GM23338 (cell line): ENCODE measurements at regions not wholly inside any gene's neighbourhood (a gene's known extent, or its start where the extent isn't known, plus 50 kb on each side); places are given as distances from the start of the nearest gene placed in this dataset.

Experiments
- ATAC-seq: fragments of 200-7000 bp; cut with Tn5 transposase; 3 replicates; pipeline ENCODE4 v1.9.1; 2020
- DNase-seq: peaks from one replicate; pipeline ENCODE4 v3.0.0-alpha.2; 2015; ENCODE audit warnings: low spot score
- H2AFZ ChIP-seq: fragments of 200-600 bp; sonication (generic); 2 replicates; pipeline ENCODE4 v1.8.0; 2016; ENCODE audit warnings: antibody characterized with exemption, mild to moderate bottlenecking, moderate library complexity
- H3F3A ChIP-seq: fragments of 200-600 bp; sonication (generic); replicated peaks from 2 replicates; pipeline ENCODE4 v1.8.0; 2017; ENCODE audit warnings: antibody characterized with exemption, mixed run types, low read depth
- H3K27ac ChIP-seq: fragments of 200-600 bp; sonication (generic); 2 replicates; pipeline ENCODE4 v1.6.1; 2016; ENCODE audit warnings: low read depth
- H3K27me3 ChIP-seq: fragments of 200-600 bp; sonication (generic); 2 replicates; pipeline ENCODE4 v1.8.0; 2016; ENCODE audit warnings: mild to moderate bottlenecking, mixed run types, moderate library complexity; ENCODE audit not compliant: insufficient read depth
- H3K36me3 ChIP-seq: fragments of 200-600 bp; sonication (generic); 2 replicates; pipeline ENCODE4 v1.8.0; 2016; ENCODE audit warnings: mild to moderate bottlenecking; ENCODE audit not compliant: insufficient read depth
- H3K4me1 ChIP-seq: fragments of 200-600 bp; sonication (generic); 2 replicates; pipeline ENCODE4 v1.8.0; 2016; ENCODE audit warnings: mild to moderate bottlenecking, moderate library complexity; ENCODE audit not compliant: insufficient read depth
- H3K4me2 ChIP-seq: fragments of 200-600 bp; sonication (generic); 2 replicates; pipeline ENCODE4 v1.7.1; 2017; ENCODE audit warnings: mixed run types
- H3K4me3 ChIP-seq: fragments of 200-600 bp; sonication (generic); 2 replicates; pipeline ENCODE4 v1.6.1; 2016; ENCODE audit warnings: mixed run types
- H3K79me2 ChIP-seq: fragments of 200-600 bp; sonication (generic); replicated peaks from 2 replicates; pipeline ENCODE4 v1.8.0; 2017; ENCODE audit warnings: mild to moderate bottlenecking; ENCODE audit not compliant: insufficient read depth
- H3K9me2 ChIP-seq: fragments of 200-600 bp; sonication (generic); 2 replicates; pipeline ENCODE4 v1.8.0; 2017; ENCODE audit not compliant: insufficient read depth
- H4K20me1 ChIP-seq: fragments of 200-600 bp; sonication (generic); replicated peaks from 2 replicates; pipeline ENCODE4 v1.8.0; 2017; ENCODE audit warnings: mild to moderate bottlenecking; ENCODE audit not compliant: insufficient read depth
- H3K27ac Mint-ChIP-seq: 2 replicates; pipeline ENCODE4 v1.8.0; 2020; ENCODE audit warnings: inconsistent platforms, mild to moderate bottlenecking, moderate library complexity, mixed read lengths
- H3K27me3 Mint-ChIP-seq: 3 replicates; pipeline ENCODE4 v1.8.0; 2022; ENCODE audit warnings: low read depth, mild to moderate bottlenecking, moderate library complexity, mixed read lengths, inconsistent platforms; ENCODE audit not compliant: insufficient read depth, poor library complexity
- H3K36me3 Mint-ChIP-seq: 3 replicates; pipeline ENCODE4 v1.8.0; 2021; ENCODE audit warnings: low read depth, mild to moderate bottlenecking, inconsistent platforms, moderate library complexity, mixed read lengths
- H3K4me1 Mint-ChIP-seq: 3 replicates; pipeline ENCODE4 v1.8.0; 2020; ENCODE audit warnings: mild to moderate bottlenecking, inconsistent platforms, mixed read lengths
- H3K4me3 Mint-ChIP-seq: 3 replicates; pipeline ENCODE4 v1.8.0; 2021; ENCODE audit warnings: moderate library complexity, mild to moderate bottlenecking, inconsistent platforms, mixed read lengths
- H3K9me3 Mint-ChIP-seq: 3 replicates; pipeline ENCODE4 v1.8.0; 2020; ENCODE audit warnings: moderate library complexity, mild to moderate bottlenecking, inconsistent platforms, mixed read lengths
- CREB1 ChIP-seq: fragments of 250-450 bp; sonication (Bioruptor Pico); IDR thresholded peaks from 2 replicates; pipeline ENCODE4 v1.5.0; 2020; ENCODE audit warnings: low read depth, mild to moderate bottlenecking, moderate library complexity
- CTCF ChIP-seq, 2 experiments: fragments of 200-600 bp in 1 of 2; sonication (generic) in 1 of 2; conservative IDR thresholded peaks; 2 replicates each; pipeline versions ENCODE4 v1.5.1 to v1.6.1; 2016 to 2017; ENCODE audit warnings: antibody characterized with exemption in 2 of 2, low read depth in 2 of 2, mild to moderate bottlenecking in 2 of 2, moderate library complexity in 1 of 2
- EZH2 ChIP-seq: fragments of 200-600 bp; sonication (generic); IDR thresholded peaks from one replicate; pipeline ENCODE4 v1.8.0; 2017; ENCODE audit warnings: antibody characterized with exemption, mild to moderate bottlenecking, low read depth; ENCODE audit not compliant: unreplicated experiment
- EZH2phosphoT487 ChIP-seq: fragments of 200-600 bp; sonication (generic); IDR thresholded peaks from one replicate; pipeline ENCODE4 v1.8.1; 2018; ENCODE audit warnings: antibody characterized with exemption; ENCODE audit not compliant: unreplicated experiment
- JUNB ChIP-seq: IDR thresholded peaks from one replicate; pipeline ENCODE4 v1.6.1; 2016; ENCODE audit warnings: antibody characterized with exemption; ENCODE audit not compliant: unreplicated experiment
- NANOG ChIP-seq: IDR thresholded peaks from 2 replicates; pipeline ENCODE4 v1.6.1; 2016; ENCODE audit warnings: antibody characterized with exemption, borderline replicate concordance
- POLR2AphosphoS5 ChIP-seq: IDR thresholded peaks from 2 replicates; pipeline ENCODE4 v1.6.1; 2016; ENCODE audit warnings: antibody characterized with exemption, low read depth
- REST ChIP-seq: IDR thresholded peaks from one replicate; pipeline ENCODE4 v1.6.1; 2018; ENCODE audit warnings: antibody characterized with exemption; ENCODE audit not compliant: unreplicated experiment
- STAT1 ChIP-seq: IDR thresholded peaks from one replicate; pipeline ENCODE4 v1.6.1; 2016; ENCODE audit warnings: antibody characterized with exemption; ENCODE audit not compliant: unreplicated experiment
- ZNF114 ChIP-seq: fragments of 250-450 bp; sonication (Bioruptor Pico); IDR thresholded peaks from 2 replicates; pipeline ENCODE4 v1.5.0; 2020; ENCODE audit warnings: mild to moderate bottlenecking, moderate library complexity
- ZNF331 ChIP-seq: fragments of 250-450 bp; sonication (Bioruptor Pico); IDR thresholded peaks from 2 replicates; pipeline ENCODE4 v1.5.0; 2020; ENCODE audit warnings: low read depth, mild to moderate bottlenecking, moderate library complexity
- TF ChIP-seq, protein P1 (sequence below): fragments of 250-450 bp; sonication (Bioruptor Pico); IDR thresholded peaks from 2 replicates; pipeline ENCODE4 v1.5.0; 2020; ENCODE audit warnings: mild to moderate bottlenecking, moderate library complexity
- TF ChIP-seq, protein P2 (sequence below): IDR thresholded peaks from 2 replicates; pipeline ENCODE4 v1.6.1; 2016; ENCODE audit warnings: antibody characterized with exemption

DNA sequence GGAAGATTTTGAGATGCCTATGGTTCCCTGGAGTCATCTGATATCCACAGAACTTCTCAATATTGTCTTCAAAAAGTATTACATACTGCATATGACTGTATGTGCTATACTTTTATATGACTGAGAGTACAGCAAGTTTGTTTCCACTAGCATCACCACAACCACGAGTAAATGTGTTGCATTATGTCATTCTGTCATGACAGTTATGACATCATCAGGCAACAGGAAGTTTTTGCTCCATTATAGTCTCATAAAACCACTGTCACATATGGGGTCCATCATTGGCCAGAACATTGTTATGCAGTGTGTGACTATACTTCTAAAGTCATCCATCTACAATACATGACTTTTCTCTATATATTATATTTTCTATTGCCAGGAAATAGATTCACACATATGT lies 831.7 kb downstream of the SEMA5A start (continued):
- no peak for TF ChIP-seq CREB1 (CRISPR knock-in tag)

- no peaks in the 10 kb centered on the region for H3K36me3 Mint-ChIP-seq
- H2AFZ ChIP-seq = no peak overlapping the region
- no peaks in the 10 kb centered on the region for H3K27me3 Mint-ChIP-seq
- H3K4me1 ChIP-seq = no peaks in the 10 kb centered on the region
- H3K36me3 ChIP-seq = no peaks in the 10 kb centered on the region
- H3K4me3 Mint-ChIP-seq = no peak overlapping the region
- H3F3A ChIP-seq = no peaks in the 10 kb centered on the region
- H3K27ac Mint-ChIP-seq = no peak overlapping the region
- H3K27ac ChIP-seq = no peak overlapping the region
- ATAC-seq (no peak), DNase-seq (no peak)
- no peaks in the 10 kb centered on the region for H3K79me2 ChIP-seq
- no peak overlapping the region for H3K4me2 ChIP-seq
- TF ChIP-seq CREB1 (CRISPR knock-in tag) = no peak
- no peak for TF ChIP-seq JUNB
- TF ChIP-seq EZH2phosphoT487 = no peak
- TF ChIP-seq, protein P1, sequence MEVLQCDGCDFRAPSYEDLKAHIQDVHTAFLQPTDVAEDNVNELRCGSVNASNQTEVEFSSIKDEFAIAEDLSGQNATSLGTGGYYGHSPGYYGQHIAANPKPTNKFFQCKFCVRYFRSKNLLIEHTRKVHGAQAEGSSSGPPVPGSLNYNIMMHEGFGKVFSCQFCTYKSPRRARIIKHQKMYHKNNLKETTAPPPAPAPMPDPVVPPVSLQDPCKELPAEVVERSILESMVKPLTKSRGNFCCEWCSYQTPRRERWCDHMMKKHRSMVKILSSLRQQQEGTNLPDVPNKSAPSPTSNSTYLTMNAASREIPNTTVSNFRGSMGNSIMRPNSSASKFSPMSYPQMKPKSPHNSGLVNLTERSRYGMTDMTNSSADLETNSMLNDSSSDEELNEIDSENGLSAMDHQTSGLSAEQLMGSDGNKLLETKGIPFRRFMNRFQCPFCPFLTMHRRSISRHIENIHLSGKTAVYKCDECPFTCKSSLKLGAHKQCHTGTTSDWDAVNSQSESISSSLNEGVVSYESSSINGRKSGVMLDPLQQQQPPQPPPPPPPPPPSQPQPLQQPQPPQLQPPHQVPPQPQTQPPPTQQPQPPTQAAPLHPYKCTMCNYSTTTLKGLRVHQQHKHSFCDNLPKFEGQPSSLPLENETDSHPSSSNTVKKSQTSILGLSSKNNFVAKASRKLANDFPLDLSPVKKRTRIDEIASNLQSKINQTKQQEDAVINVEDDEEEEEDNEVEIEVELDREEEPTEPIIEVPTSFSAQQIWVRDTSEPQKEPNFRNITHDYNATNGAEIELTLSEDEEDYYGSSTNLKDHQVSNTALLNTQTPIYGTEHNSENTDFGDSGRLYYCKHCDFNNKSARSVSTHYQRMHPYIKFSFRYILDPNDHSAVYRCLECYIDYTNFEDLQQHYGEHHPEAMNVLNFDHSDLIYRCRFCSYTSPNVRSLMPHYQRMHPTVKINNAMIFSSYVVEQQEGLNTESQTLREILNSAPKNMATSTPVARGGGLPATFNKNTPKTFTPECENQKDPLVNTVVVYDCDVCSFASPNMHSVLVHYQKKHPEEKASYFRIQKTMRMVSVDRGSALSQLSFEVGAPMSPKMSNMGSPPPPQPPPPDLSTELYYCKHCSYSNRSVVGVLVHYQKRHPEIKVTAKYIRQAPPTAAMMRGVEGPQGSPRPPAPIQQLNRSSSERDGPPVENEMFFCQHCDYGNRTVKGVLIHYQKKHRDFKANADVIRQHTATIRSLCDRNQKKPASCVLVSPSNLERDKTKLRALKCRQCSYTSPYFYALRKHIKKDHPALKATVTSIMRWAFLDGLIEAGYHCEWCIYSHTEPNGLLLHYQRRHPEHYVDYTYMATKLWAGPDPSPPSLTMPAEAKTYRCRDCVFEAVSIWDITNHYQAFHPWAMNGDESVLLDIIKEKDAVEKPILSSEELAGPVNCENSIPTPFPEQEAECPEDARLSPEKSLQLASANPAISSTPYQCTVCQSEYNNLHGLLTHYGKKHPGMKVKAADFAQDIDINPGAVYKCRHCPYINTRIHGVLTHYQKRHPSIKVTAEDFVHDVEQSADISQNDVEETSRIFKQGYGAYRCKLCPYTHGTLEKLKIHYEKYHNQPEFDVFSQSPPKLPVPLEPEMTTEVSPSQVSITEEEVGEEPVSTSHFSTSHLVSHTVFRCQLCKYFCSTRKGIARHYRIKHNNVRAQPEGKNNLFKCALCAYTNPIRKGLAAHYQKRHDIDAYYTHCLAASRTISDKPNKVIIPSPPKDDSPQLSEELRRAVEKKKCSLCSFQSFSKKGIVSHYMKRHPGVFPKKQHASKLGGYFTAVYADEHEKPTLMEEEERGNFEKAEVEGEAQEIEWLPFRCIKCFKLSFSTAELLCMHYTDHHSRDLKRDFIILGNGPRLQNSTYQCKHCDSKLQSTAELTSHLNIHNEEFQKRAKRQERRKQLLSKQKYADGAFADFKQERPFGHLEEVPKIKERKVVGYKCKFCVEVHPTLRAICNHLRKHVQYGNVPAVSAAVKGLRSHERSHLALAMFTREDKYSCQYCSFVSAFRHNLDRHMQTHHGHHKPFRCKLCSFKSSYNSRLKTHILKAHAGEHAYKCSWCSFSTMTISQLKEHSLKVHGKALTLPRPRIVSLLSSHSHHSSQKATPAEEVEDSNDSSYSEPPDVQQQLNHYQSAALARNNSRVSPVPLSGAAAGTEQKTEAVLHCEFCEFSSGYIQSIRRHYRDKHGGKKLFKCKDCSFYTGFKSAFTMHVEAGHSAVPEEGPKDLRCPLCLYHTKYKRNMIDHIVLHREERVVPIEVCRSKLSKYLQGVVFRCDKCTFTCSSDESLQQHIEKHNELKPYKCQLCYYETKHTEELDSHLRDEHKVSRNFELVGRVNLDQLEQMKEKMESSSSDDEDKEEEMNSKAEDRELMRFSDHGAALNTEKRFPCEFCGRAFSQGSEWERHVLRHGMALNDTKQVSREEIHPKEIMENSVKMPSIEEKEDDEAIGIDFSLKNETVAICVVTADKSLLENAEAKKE = no peak
- no peak for TF ChIP-seq REST
- no peak for TF ChIP-seq CTCF (conservative IDR thresholded peaks at IDR 0.05; ENCODE audit: low read depth in 2 of 2)
- no peak for TF ChIP-seq POLR2AphosphoS5
- TF ChIP-seq ZNF114 (CRISPR knock-in tag) = no peak
- TF ChIP-seq STAT1 = no peak
- TF ChIP-seq EZH2 = no peak
- TF ChIP-seq NANOG = no peak
- TF ChIP-seq ZNF331 (CRISPR knock-in tag) = no peak
- TF ChIP-seq, protein P2, sequence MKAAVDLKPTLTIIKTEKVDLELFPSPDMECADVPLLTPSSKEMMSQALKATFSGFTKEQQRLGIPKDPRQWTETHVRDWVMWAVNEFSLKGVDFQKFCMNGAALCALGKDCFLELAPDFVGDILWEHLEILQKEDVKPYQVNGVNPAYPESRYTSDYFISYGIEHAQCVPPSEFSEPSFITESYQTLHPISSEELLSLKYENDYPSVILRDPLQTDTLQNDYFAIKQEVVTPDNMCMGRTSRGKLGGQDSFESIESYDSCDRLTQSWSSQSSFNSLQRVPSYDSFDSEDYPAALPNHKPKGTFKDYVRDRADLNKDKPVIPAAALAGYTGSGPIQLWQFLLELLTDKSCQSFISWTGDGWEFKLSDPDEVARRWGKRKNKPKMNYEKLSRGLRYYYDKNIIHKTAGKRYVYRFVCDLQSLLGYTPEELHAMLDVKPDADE = no peak
- H4K20me1 ChIP-seq = no peaks in the 10 kb centered on the region
- peaks cover 5% of the 10 kb centered on the region; the same call in 1 of the 3 replicates for H3K9me3 Mint-ChIP-seq
- no peak overlapping the region for H3K4me3 ChIP-seq
- no peaks in the 10 kb centered on the region for H3K4me1 Mint-ChIP-seq
- no peaks in the 10 kb centered on the region for H3K27me3 ChIP-seq
- no peaks in the 10 kb centered on the region; the same call in 1 of the 2 replicates for H3K9me2 ChIP-seq
Measured at GRCh38 chr5:8714861-8715260, 831.0 kb downstream of the SEMA5A start.
